Dermis blood vessel endothelial cell (primary cell): ENCODE measurements at regions not wholly inside any gene's neighbourhood (a gene's known extent, or its start where the extent isn't known, plus 50 kb on each side); places are given as distances from the start of the nearest gene placed in this dataset.
A peak's percentile ranks its signal among the peaks of the same experiment; 100 is the strongest.

Source experiments
- DNase-seq: peaks from one replicate; pipeline ENCODE4 v3.0.0; 2010

GRCh38 chr12:66852765-66853164, 173.9 kb upstream of the GRIP1 start:
- DNase-seq = no peak

GRCh38 chr12:66859751-66860440, 181.0 kb upstream of the GRIP1 start:
- no peak for DNase-seq

- peak; percentile 74 for DNase-seq
These were observed 182.2 kb upstream of the GRIP1 start for GRCh38 chr12:66860752-66861750.

GRCh38 chr12:66862356-66862985, 183.6 kb upstream of the GRIP1 start:
- no peak for DNase-seq

GRCh38 chr12:66863276-66863675, 184.4 kb upstream of the GRIP1 start:
- DNase-seq = no peak

- DNase-seq = no peak
These were observed 199.0 kb upstream of the GRIP1 start for GRCh38 chr12:66877925-66878324.

- DNase-seq = no peak
These were observed 200.5 kb upstream of the GRIP1 start for GRCh38 chr12:66879409-66879808.

GRCh38 chr12:66881386-66881785, 202.5 kb upstream of the GRIP1 start:
- no peak for DNase-seq

GRCh38 chr12:66884091-66884490, 205.2 kb upstream of the GRIP1 start:
- no peak for DNase-seq

- no peak for DNase-seq
These were observed 206.4 kb upstream of the GRIP1 start for GRCh38 chr12:66885115-66885875.

GRCh38 chr12:66896797-66897196, 217.9 kb upstream of the GRIP1 start:
- no peak for DNase-seq

- DNase-seq = no peak
These were observed 220.0 kb upstream of the GRIP1 start for GRCh38 chr12:66898700-66899469.

GRCh38 chr12:66899588-66899987, 220.7 kb upstream of the GRIP1 start:
- no peak for DNase-seq

GRCh38 chr12:66900616-66901015, 221.7 kb upstream of the GRIP1 start:
- DNase-seq = peak; percentile 2

- no peak for DNase-seq
These were observed 222.5 kb upstream of the GRIP1 start for GRCh38 chr12:66901138-66901932.

- no peak for DNase-seq
These were observed 223.1 kb upstream of the GRIP1 start for GRCh38 chr12:66902020-66902419.

GRCh38 chr12:66903782-66904396, 225.0 kb upstream of the GRIP1 start:
- DNase-seq = no peak

- no peak for DNase-seq
These were observed 226.3 kb upstream of the GRIP1 start for GRCh38 chr12:66905201-66905600.

- DNase-seq = no peak
These were observed 231.6 kb upstream of the GRIP1 start for GRCh38 chr12:66910366-66910974.

GRCh38 chr12:66915306-66915904, 236.5 kb upstream of the GRIP1 start:
- DNase-seq = no peak
